Activated naive CD8-positive, alpha-beta T cell (primary cell): ENCODE measurements at regions not wholly inside any gene's neighbourhood (a gene's known extent, or its start where the extent isn't known, plus 50 kb on each side); places are given as distances from the start of the nearest gene placed in this dataset.
"Not testable (repeated sequence)": the region's sequence is repeated elsewhere in the genome, so short reads cannot be mapped to it uniquely, and the experiment has no call there.

Experiments used
- H3K27ac Mint-ChIP-seq: one replicate; pipeline ENCODE4 v1.8.0; 2021; ENCODE audit warnings: mixed read lengths
- H3K27me3 Mint-ChIP-seq: one replicate; pipeline ENCODE4 v1.8.0; 2021; ENCODE audit warnings: mixed read lengths
- H3K36me3 Mint-ChIP-seq: one replicate; pipeline ENCODE4 v1.8.0; 2021; ENCODE audit warnings: mixed read lengths
- H3K4me1 Mint-ChIP-seq: one replicate; pipeline ENCODE4 v1.8.0; 2021; ENCODE audit warnings: low read depth, mixed read lengths
- H3K4me3 Mint-ChIP-seq: one replicate; pipeline ENCODE4 v1.8.0; 2021; ENCODE audit warnings: mild to moderate bottlenecking, mixed read lengths
- H3K9me3 Mint-ChIP-seq: one replicate; pipeline ENCODE4 v1.8.0; 2021; ENCODE audit warnings: low read depth, mixed read lengths

DNA sequence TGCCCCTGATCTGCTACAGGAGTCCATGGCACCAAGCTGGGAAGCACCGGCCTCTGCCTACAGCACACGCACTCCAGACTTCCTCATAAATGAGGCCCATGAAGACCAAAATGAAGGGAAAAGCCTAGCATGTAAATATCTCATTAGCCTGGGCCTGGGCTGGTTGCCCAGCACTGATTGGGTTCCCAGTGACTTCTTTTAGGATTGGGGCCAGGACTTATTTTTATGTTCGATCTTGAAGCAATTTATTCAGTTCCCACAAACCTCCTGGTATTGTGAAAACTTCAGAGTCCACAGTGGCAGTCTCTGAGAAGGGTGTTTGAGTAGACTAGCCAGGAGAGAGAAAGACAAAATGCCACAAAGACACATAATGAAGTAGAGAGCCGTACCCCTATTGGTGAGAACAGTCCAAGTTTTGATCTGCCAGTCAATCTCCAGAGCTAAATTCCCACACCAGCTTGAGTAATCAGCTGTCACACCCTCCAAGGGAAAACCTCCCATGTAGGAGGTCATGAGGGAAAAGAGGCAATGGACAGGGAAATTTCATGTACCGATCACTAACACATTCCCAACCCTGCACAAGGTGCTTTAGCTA lies 78.2 kb downstream of the PHLDA1 start:
- H3K27me3 Mint-ChIP-seq, result no peaks in the 10 kb centered on the region
- no peak overlapping the region for H3K27ac Mint-ChIP-seq
- H3K36me3 Mint-ChIP-seq, result no peaks in the 10 kb centered on the region
- no peak overlapping the region for H3K4me3 Mint-ChIP-seq
- H3K9me3 Mint-ChIP-seq, result no peaks in the 10 kb centered on the region
- peaks cover 13% of the 10 kb centered on the region for H3K4me1 Mint-ChIP-seq

DNA sequence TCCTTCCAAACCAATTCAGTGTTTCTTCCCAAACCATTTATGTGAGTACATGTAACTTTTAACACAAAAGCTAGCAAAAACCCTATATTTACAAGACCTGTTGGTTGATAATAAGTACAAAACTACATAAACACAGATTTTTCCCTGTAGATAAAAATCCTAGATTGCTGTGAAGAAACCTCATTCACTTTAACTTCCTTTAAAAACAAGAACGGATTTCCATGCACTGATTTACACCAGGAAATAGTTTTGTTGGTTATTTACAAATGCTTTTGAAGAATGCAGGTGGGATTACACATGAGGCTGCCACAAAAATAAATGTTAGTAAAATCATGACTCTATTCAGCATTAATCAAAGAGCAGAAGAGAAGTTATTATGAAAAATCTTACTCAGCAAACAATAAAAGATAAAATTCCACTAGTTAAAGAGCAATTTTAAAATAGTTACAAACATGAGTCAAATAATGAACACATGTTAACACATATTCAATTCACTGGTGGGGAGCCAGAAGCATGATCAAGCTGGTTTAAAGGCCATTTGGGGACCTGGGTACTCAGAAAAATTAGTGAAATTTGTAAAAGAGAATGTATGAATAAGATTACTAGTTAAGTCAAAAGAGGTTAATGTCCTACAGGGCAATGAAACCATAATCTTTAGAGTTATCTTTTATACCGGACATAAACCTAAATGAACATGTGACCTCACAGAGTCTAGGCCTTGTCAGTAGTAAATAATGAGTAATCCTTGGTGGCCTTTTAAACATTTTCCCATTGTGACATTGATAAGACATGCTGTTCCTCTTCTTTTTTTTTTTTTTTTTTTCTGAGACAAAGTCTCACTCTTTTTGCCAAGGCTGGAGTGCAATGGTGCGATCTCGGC lies 79.9 kb downstream of the PHLDA1 start:
- H3K27me3 Mint-ChIP-seq, result no peaks in the 10 kb centered on the region

DNA sequence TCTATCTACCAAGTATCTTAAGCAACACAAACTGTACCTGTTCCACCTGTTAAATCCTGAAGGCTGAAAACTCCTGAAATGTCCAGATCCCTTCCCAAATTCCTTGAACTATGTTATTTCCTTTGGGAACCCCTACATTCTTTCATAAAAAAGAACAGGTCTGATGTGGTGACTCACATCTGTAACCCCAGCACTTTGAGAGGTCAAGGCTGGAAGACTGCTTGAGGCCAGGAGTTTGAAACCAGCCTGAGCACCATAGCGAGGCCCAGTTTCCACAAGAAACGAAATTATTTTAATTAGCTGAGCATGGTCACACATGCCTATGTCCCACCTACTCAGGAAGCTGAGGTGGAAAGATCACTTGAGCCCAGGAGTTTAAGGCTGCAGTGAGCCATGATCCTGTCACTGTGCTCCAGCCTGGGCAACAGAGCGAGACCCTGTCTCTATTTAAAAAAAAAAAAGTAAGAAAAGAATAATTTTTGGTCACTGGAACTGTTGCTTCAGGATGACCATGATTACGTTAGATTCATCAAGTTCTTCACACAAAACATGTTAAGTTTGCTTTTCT lies 84.3 kb downstream of the PHLDA1 start:
- Mint-ChIP-seq H3K36me3 (no peaks in the 10 kb centered on the region), H3K27ac (no peak overlapping the region), H3K27me3 (no peaks in the 10 kb centered on the region), H3K9me3 (no peaks in the 10 kb centered on the region), H3K4me3 (no peak overlapping the region), H3K4me1 (peaks cover 35% of the 10 kb centered on the region)

More for the DNA sequence above, 79.9 kb downstream of the PHLDA1 start:
- peak overlapping the region; percentile 38 for H3K27ac Mint-ChIP-seq
- peaks cover 19% of the 10 kb centered on the region for H3K4me1 Mint-ChIP-seq
- no peak overlapping the region for H3K4me3 Mint-ChIP-seq
- no peaks in the 10 kb centered on the region for H3K9me3 Mint-ChIP-seq
- no peaks in the 10 kb centered on the region for H3K36me3 Mint-ChIP-seq

DNA sequence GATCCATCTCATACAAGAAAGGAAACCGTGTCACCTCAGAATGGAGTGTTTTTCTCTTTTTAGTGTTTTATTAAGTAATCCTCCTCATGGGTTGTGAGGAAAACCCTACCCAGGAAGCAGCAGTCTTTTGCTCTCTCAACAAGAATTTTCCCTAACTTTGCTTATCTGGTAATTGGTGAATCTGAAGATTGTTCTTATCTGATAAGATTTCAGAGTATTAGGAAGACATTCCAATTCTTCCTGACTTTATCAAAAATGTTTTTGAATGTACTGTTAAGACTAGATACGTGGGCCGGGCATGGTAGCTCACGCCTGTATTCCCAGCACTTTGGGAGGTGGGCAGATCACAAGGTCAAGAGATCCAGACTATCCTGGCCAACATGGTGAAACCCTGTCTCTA lies 86.0 kb downstream of the PHLDA1 start:
- H3K4me1 Mint-ChIP-seq, result peaks cover 28% of the 10 kb centered on the region
- no peaks in the 10 kb centered on the region for H3K27me3 Mint-ChIP-seq
- no peaks in the 10 kb centered on the region for H3K9me3 Mint-ChIP-seq
- peak overlapping the region; percentile 99 for H3K27ac Mint-ChIP-seq
- no peaks in the 10 kb centered on the region for H3K36me3 Mint-ChIP-seq
- H3K4me3 Mint-ChIP-seq, result no peak overlapping the region

DNA sequence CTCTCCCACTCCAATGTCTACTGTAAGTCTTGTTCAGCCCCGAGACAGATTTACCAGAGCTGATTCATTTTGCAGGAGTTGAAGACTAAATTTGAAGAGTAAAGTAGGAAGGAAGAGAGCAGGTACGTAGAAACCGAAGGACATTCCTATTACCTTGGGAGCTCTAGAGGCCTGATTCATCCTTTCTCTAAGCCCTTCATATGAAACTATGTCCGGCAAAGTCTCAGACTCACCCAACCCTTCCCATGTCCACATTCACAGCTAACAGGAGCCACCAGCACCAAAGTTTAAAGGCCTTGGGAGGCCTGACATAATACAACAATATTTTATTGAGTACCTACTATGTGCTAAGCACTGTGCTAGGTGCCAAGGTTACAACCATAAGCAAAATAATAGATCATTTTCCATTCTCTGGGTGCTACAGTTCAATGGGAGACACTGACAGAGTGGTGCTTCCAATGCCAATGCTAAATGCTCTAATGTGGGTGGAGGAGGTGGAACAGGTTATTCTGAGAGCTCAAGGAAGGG lies 86.6 kb downstream of the PHLDA1 start:
- Mint-ChIP-seq H3K27ac (peak overlapping the region; percentile 99), H3K4me3 (peak overlapping the region; percentile 65), H3K27me3 (no peaks in the 10 kb centered on the region), H3K9me3 (no peaks in the 10 kb centered on the region), H3K4me1 (peaks cover 28% of the 10 kb centered on the region), H3K36me3 (no peaks in the 10 kb centered on the region)

DNA sequence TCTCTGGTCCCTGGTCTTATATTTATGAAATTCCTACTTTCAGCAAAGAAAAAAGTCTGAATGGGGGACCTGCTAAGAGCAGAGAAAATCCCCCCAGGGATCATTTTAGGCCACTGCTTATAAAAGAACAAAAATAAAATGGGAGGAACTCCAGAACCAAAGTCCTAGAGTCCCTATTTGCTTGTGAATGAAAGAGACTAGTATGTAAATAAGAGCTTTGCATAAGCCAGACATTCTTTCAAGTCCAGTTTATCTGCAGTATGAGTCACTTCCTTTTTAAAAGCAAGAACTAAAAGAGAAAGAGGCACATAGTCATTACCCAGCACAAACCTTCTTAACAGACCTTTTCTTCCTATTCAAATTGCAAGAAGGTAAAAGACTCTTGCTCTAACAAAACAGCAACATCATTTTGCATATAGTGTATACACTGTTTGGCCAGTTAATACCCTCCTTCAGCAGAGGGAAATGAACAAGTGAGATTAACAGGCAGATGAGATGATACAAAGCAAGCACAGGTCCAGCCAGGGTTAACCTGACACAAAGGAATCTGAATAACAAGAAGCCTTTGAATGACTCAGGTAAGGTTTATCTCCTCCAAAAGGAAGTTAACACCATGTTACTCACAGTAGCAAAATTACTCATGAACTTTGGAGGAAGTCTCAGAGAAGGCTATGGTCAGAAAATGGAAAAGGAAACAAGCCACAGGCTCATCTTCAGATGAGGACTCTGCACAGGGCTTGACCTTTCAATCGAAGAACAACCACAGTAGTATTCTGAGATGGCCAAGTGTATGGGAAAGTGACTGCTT lies 87.3 kb downstream of the PHLDA1 start:
- Mint-ChIP-seq H3K36me3 (no peaks in the 10 kb centered on the region), H3K27me3 (no peaks in the 10 kb centered on the region), H3K27ac (peak overlapping the region; percentile 99), H3K4me3 (peak overlapping the region; percentile 65), H3K9me3 (no peaks in the 10 kb centered on the region), H3K4me1 (peaks cover 28% of the 10 kb centered on the region)

DNA sequence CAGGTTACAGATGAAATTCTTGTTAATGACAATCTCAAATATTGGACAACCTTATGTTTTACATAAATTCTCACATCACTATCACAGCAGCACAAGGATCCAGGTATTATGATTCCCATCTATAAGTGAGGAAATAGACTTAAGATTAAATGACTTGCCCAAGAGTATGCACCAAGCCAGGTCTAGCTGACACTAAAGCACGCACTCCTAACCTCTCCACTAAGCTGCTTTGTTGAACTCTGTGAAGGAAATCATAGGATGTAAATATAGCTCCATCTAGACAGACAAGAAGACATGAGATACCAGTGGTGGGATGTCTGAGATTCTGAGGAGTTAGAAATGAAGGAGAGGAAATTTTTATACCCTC lies 87.9 kb downstream of the PHLDA1 start:
- peak overlapping the region; percentile 65 for H3K4me3 Mint-ChIP-seq
- H3K27me3 Mint-ChIP-seq, result no peaks in the 10 kb centered on the region

DNA sequence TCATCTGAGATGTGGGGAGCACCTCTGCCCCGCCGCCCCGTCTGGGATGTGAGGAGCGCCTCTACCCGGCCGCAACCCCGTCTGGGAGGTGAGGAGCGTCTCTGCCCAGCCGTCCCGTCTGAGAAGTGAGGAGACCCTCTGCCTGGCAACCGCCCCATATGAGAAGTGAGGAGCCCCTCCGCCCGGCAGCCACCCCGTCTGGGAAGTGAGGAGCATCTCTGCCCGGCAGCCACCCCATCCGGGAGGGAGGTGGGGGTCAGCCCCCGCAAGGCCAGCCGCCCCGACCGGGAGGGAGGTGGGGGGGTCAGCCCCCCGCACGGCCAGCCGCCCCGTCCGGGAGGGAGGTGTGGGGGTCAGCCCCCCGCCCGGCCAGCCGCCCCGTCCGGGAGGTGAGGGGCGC lies 89.9 kb downstream of the PHLDA1 start:
- H3K27ac Mint-ChIP-seq, H3K36me3 Mint-ChIP-seq, H3K27me3 Mint-ChIP-seq, H3K9me3 Mint-ChIP-seq, H3K4me3 Mint-ChIP-seq: not testable (repeated sequence)
- H3K4me1 Mint-ChIP-seq, result peaks cover 22% of the 10 kb centered on the region

More for the DNA sequence above, 87.9 kb downstream of the PHLDA1 start:
- H3K9me3 Mint-ChIP-seq, result no peaks in the 10 kb centered on the region
- H3K27ac Mint-ChIP-seq, result peak overlapping the region; percentile 99
- H3K36me3 Mint-ChIP-seq, result no peaks in the 10 kb centered on the region
- H3K4me1 Mint-ChIP-seq, result peaks cover 28% of the 10 kb centered on the region

DNA sequence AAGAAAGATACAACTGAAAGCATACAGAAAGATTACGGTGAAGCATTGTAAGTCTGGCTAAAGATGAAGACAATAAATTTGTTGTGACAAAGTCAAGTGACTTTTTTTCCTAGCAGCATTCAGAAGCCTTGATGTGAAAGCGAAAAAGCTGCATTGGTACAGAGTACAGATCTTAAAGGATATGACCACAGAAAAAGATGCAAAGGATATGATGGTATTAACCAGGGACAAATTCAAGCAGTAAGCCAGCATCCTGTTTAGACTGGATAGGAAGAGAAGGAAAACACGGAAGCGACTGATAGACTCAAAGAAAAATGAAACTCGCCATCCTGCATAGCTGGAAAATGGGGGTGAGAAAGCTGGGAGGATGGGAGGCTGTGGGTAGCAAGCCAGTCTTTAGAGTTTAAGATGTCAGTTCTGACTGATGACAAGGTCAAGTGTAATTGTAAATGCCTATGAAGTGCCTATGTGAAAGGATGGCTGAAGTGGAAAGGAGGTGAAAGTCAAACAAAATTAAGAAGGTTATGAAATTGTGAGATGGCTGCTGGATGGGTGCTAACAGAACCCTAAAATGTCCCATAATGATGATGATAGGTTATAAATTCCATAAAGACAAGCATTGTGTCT lies 92.4 kb downstream of the PHLDA1 start:
- Mint-ChIP-seq H3K36me3 (no peaks in the 10 kb centered on the region), H3K9me3 (no peaks in the 10 kb centered on the region), H3K27ac (no peak overlapping the region), H3K4me3 (no peak overlapping the region), H3K4me1 (peaks cover 18% of the 10 kb centered on the region), H3K27me3 (no peaks in the 10 kb centered on the region)

DNA sequence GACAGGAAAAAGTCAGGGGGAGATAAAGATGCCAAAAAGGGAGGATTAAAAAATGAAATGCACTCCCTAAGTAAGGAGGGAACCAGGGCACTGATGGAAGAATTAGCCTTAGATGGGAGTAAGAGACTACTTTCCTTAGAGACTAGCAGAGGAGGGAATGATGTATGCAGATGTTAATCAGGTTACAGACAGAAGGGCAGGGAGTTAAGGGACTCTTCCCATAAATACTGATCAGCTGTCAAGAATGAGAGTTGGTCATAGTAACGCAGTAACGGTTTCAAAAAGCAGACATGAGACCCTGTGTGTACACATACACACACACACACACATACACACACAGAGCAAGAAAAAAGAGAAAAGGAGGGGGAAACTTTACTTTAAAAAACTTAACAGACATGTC lies 93.4 kb downstream of the PHLDA1 start:
- H3K4me1 Mint-ChIP-seq, result peaks cover 20% of the 10 kb centered on the region
- no peaks in the 10 kb centered on the region for H3K27me3 Mint-ChIP-seq
- no peak overlapping the region for H3K27ac Mint-ChIP-seq
- no peaks in the 10 kb centered on the region for H3K9me3 Mint-ChIP-seq
- H3K36me3 Mint-ChIP-seq, result no peaks in the 10 kb centered on the region
- no peak overlapping the region for H3K4me3 Mint-ChIP-seq

DNA sequence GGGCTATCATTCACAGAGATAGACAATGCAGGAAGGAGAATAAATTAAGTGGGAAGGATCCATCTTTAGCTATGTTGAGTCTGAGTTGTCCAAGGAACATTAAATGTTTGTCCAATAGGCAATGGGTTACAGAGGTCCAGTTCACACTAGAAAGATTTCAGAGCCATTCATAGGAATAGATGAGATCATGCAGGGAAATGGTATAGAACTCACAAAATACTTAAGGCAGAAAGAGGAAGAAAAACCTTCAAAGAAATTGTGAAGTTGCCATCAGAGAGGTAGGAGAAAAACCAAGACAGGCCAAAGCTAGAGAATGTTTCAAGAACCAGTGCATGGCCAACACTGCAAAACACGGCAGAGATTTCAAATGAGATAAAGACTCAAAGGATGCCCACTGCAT lies 94.1 kb downstream of the PHLDA1 start:
- no peak overlapping the region for H3K27ac Mint-ChIP-seq
- H3K27me3 Mint-ChIP-seq, result no peaks in the 10 kb centered on the region
- H3K4me1 Mint-ChIP-seq, result peaks cover 26% of the 10 kb centered on the region
- no peaks in the 10 kb centered on the region for H3K9me3 Mint-ChIP-seq
- no peak overlapping the region for H3K4me3 Mint-ChIP-seq
- no peaks in the 10 kb centered on the region for H3K36me3 Mint-ChIP-seq

DNA sequence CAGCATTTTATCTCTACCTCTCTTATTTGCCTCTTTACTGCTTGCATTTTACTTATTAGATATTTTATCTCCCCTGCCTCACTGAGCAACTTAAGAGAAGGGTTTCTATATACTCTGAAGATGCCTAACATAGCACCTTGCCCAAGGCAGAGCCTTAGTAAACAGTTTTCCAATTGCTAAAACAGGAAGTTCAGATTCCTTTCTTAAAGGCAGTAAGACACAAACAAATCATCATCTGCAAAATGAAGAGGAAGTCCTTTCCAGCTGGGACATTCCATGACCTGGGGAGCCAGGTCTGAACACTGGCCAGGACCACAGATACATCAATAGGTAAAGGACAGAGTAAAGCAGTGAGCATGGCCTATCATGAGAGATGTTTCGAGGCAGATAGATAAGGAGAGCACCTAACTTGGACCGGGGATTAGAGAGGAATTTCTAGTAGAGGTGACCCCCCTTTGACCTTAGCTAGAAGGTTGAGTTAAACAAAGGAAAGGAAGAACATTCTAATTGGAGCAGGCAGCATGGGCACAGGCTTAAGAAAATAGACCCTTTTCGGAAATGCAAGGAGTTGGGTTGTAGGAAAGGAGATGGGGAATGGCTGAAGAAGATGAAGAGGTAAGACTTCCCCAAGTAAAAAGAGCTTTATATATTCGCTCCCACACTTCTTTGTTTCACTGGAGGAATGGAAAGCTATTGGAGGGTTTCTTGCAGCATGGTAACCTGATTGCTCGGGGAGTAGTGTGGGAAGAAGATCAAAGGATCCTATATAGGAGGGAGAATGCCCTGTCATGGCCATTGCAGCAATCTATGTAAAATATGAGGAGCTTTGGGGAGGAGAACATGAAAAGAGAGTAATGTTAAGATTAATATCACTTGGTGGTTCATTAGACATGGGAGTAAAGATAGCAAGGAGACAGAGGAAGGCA lies 94.8 kb downstream of the PHLDA1 start:
- no peak overlapping the region for H3K4me3 Mint-ChIP-seq
- H3K4me1 Mint-ChIP-seq, result peaks cover 27% of the 10 kb centered on the region
- no peaks in the 10 kb centered on the region for H3K27me3 Mint-ChIP-seq
- H3K36me3 Mint-ChIP-seq, result no peaks in the 10 kb centered on the region
- no peaks in the 10 kb centered on the region for H3K9me3 Mint-ChIP-seq
- no peak overlapping the region for H3K27ac Mint-ChIP-seq

DNA sequence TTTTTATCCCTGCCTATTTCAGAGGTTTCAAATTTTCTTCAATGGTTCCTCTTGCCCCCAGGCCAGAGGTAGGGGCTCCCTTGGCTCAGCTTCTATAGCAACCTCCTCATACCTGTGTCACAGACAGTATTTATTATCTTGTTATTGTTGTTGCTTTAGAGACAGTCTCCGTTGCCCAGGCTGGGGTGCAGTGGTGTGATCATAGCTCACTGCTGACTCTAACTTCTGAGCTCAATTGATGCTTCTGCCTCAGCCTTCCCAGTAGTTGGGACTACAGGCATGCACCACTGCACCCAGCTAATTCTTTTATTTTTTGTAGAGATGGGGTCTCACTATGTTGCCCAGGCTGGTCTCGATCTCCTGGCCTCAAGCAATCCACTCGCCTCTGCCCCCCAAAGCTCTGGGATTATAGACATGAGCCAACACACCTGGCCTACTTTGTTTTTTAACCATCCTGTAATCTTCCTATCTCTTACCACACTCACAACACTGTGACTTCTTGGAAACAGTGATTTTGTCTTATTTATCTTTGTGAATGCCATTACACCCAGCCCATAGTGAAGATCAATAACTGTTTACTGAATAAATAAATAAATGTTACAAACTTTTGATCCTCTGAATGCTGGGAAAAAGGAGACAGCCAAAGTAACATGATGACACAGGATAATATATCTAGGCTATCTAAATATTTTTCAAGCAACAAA lies 95.9 kb downstream of the PHLDA1 start:
- Mint-ChIP-seq H3K27ac (peak overlapping the region; percentile 52), H3K36me3 (no peaks in the 10 kb centered on the region), H3K4me1 (peaks cover 27% of the 10 kb centered on the region), H3K4me3 (no peak overlapping the region), H3K9me3 (no peaks in the 10 kb centered on the region), H3K27me3 (no peaks in the 10 kb centered on the region)
